ENCODE measurements at regions not wholly inside any gene's neighbourhood (a gene's known extent, or its start where the extent isn't known, plus 50 kb on each side); places are given as distances from the start of the nearest gene placed in this dataset.
"Not testable (repeated sequence)": the region's sequence is repeated elsewhere in the genome, so short reads cannot be mapped to it uniquely, and the experiment has no call there.

DNA sequence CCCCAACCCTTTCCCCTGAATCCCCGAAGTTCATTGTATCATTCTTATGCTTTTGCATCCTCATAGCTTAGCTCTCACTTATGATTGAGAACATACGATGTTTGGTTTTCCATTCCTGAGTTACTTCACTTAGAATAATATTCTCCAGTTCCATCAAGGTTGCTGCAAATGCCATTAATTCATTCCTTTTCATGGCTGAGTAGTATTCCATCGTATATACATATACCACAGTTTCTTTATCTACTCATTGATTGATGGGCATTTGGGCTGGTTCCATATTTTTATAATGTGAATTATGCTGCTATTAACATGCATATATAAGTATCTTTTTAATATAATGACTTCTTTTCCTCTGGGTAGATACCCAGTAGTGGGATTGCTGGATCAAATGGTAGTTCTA is 243.7 kb downstream of the BMP4 start:
- TF ChIP-seq CTCF (conservative IDR thresholded peaks at IDR 0.05 in 1 of 2, IDR thresholded peaks at IDR 0.05 in 1 of 2; ENCODE audit: extremely low read depth in 1 of 2, insufficient read depth in 1 of 2, low read depth in 1 of 2, low read length in 2 of 2); EZH2 (IDR thresholded peaks at IDR 0.05; ENCODE audit: borderline replicate concordance, low read length): not testable (repeated sequence)
